Stimulated activated naive CD8-positive, alpha-beta T cell treated with anti-CD3 and anti-CD28 coated beads, Interleukin-15, amount 100 ng/mL, for 72 hours (primary cell): ENCODE measurements at regions not wholly inside any gene's neighbourhood (a gene's known extent, or its start where the extent isn't known, plus 50 kb on each side); places are given as distances from the start of the nearest gene placed in this dataset.
"Not testable (repeated sequence)": the region's sequence is repeated elsewhere in the genome, so short reads cannot be mapped to it uniquely, and the experiment has no call there.

Experiments used
- ATAC-seq: fragments of 150-1000 bp; cut with Tn5 transposase; 2 replicates; pipeline ENCODE4 v1.10.0; 2021; ENCODE audit warnings: mild to moderate bottlenecking, moderate library complexity
- DNase-seq, 2 donors: peaks; one replicate each; pipeline ENCODE4 v3.0.0; 2021 to 2022
- H3K27ac Mint-ChIP-seq, 2 donors: one replicate each; pipeline ENCODE4 v1.8.0; 2022; ENCODE audit warnings: mild to moderate bottlenecking in 2 of 2, mixed read lengths in 2 of 2, moderate library complexity in 2 of 2
- H3K27me3 Mint-ChIP-seq: one replicate; pipeline ENCODE4 v1.8.0; 2022; ENCODE audit warnings: mixed read lengths
- H3K4me1 Mint-ChIP-seq: one replicate; pipeline ENCODE4 v1.8.0; 2022; ENCODE audit warnings: mild to moderate bottlenecking, mixed read lengths
- H3K4me3 Mint-ChIP-seq, 2 donors: one replicate each; pipeline ENCODE4 v1.8.0; 2022; ENCODE audit warnings: mild to moderate bottlenecking in 2 of 2, mixed read lengths in 2 of 2, moderate library complexity in 1 of 2
- H3K9me3 Mint-ChIP-seq, 2 donors: one replicate each; pipeline ENCODE4 v1.8.0; 2022; ENCODE audit warnings: mixed read lengths in 2 of 2

GRCh38 chr4:102210806-102211205 lies 134.5 kb downstream of the SLC39A8 start:
- H3K9me3 Mint-ChIP-seq, result not testable (repeated sequence)

GRCh38 chr4:102204634-102205033 lies 140.6 kb downstream of the SLC39A8 start:
- not testable (repeated sequence) for H3K4me3 Mint-ChIP-seq, ATAC-seq, H3K9me3 Mint-ChIP-seq, H3K4me1 Mint-ChIP-seq, DNase-seq, H3K27ac Mint-ChIP-seq, H3K27me3 Mint-ChIP-seq

More at GRCh38 chr4:102210806-102211205, 134.5 kb downstream of the SLC39A8 start:
- H3K4me1 Mint-ChIP-seq, ATAC-seq, H3K4me3 Mint-ChIP-seq, H3K27me3 Mint-ChIP-seq, DNase-seq: not testable (repeated sequence)
- H3K27ac Mint-ChIP-seq, result peak overlapping the region in 1 of 2 donors; percentile 65

- no peak overlapping the region for H3K4me3 Mint-ChIP-seq
- peaks cover 8% of the 10 kb centered on the region for H3K4me1 Mint-ChIP-seq
- DNase-seq (no peak), ATAC-seq (no peak)
- no peaks in the 10 kb centered on the region for H3K9me3 Mint-ChIP-seq
- no peaks in the 10 kb centered on the region for H3K27me3 Mint-ChIP-seq
- H3K27ac Mint-ChIP-seq, result no peak overlapping the region
These were observed 149.1 kb downstream of the SLC39A8 start for GRCh38 chr4:102196221-102196620.

- no peak overlapping the region for H3K27ac Mint-ChIP-seq
These were observed 152.1 kb downstream of the SLC39A8 start for GRCh38 chr4:102193145-102193544.

GRCh38 chr4:102180046-102180445 lies 165.2 kb downstream of the SLC39A8 start:
- DNase-seq (no peak), ATAC-seq (no peak)
- H3K27me3 Mint-ChIP-seq, result no peaks in the 10 kb centered on the region
- H3K4me1 Mint-ChIP-seq, result no peaks in the 10 kb centered on the region
- no peaks in the 10 kb centered on the region for H3K9me3 Mint-ChIP-seq
- H3K27ac Mint-ChIP-seq, result no peak overlapping the region
- H3K4me3 Mint-ChIP-seq, result no peak overlapping the region

More at GRCh38 chr4:102193145-102193544, 152.1 kb downstream of the SLC39A8 start:
- Mint-ChIP-seq H3K4me1 (peaks cover 8% of the 10 kb centered on the region), H3K4me3 (no peak overlapping the region), H3K27me3 (no peaks in the 10 kb centered on the region), H3K9me3 (no peaks in the 10 kb centered on the region)
- ATAC-seq (no peak), DNase-seq (no peak)

- no peak for DNase-seq
- Mint-ChIP-seq H3K4me1 (no peaks in the 10 kb centered on the region), H3K4me3 (no peak overlapping the region), H3K27me3 (no peaks in the 10 kb centered on the region), H3K9me3 (no peaks in the 10 kb centered on the region), H3K27ac (no peak overlapping the region)
- ATAC-seq, result no peak
These were observed 170.5 kb downstream of the SLC39A8 start for GRCh38 chr4:102174719-102175189.

GRCh38 chr4:102172341-102172740 lies 172.9 kb downstream of the SLC39A8 start:
- no peak for DNase-seq

GRCh38 chr4:102170910-102171309 lies 174.4 kb downstream of the SLC39A8 start:
- no peaks in the 10 kb centered on the region for H3K4me1 Mint-ChIP-seq
- no peaks in the 10 kb centered on the region for H3K9me3 Mint-ChIP-seq
- ATAC-seq, result no peak

More at GRCh38 chr4:102172341-102172740, 172.9 kb downstream of the SLC39A8 start:
- ATAC-seq, result no peak
- no peaks in the 10 kb centered on the region for H3K4me1 Mint-ChIP-seq
- no peaks in the 10 kb centered on the region for H3K9me3 Mint-ChIP-seq
- no peak overlapping the region for H3K4me3 Mint-ChIP-seq
- no peak overlapping the region for H3K27ac Mint-ChIP-seq
- H3K27me3 Mint-ChIP-seq, result no peaks in the 10 kb centered on the region

GRCh38 chr4:102169345-102169744 lies 175.9 kb downstream of the SLC39A8 start:
- Mint-ChIP-seq H3K9me3 (no peaks in the 10 kb centered on the region), H3K4me3 (no peak overlapping the region), H3K27ac (no peak overlapping the region), H3K4me1 (no peaks in the 10 kb centered on the region), H3K27me3 (no peaks in the 10 kb centered on the region)
- DNase-seq (no peak), ATAC-seq (no peak)

More at GRCh38 chr4:102170910-102171309, 174.4 kb downstream of the SLC39A8 start:
- H3K27ac Mint-ChIP-seq, result no peak overlapping the region
- H3K27me3 Mint-ChIP-seq, result no peaks in the 10 kb centered on the region
- no peak for DNase-seq
- H3K4me3 Mint-ChIP-seq, result no peak overlapping the region

GRCh38 chr4:102168580-102168979 lies 176.7 kb downstream of the SLC39A8 start:
- H3K27ac Mint-ChIP-seq, result no peak overlapping the region
- no peaks in the 10 kb centered on the region for H3K27me3 Mint-ChIP-seq
- H3K4me3 Mint-ChIP-seq, result no peak overlapping the region
- ATAC-seq, result no peak
- DNase-seq, result no peak
- no peaks in the 10 kb centered on the region for H3K9me3 Mint-ChIP-seq
- H3K4me1 Mint-ChIP-seq, result no peaks in the 10 kb centered on the region

- Mint-ChIP-seq H3K27me3 (no peaks in the 10 kb centered on the region), H3K4me3 (no peak overlapping the region), H3K4me1 (no peaks in the 10 kb centered on the region), H3K9me3 (no peaks in the 10 kb centered on the region), H3K27ac (no peak overlapping the region)
- no peak for DNase-seq
- no peak for ATAC-seq
These were observed 179.7 kb downstream of the SLC39A8 start for GRCh38 chr4:102165584-102165983.

- Mint-ChIP-seq H3K4me3 (no peak overlapping the region), H3K4me1 (no peaks in the 10 kb centered on the region), H3K9me3 (no peaks in the 10 kb centered on the region), H3K27ac (no peak overlapping the region), H3K27me3 (no peaks in the 10 kb centered on the region)
- DNase-seq (no peak), ATAC-seq (no peak)
These were observed 181.7 kb downstream of the SLC39A8 start for GRCh38 chr4:102163404-102164140.

- ATAC-seq (no peak), DNase-seq (no peak)
- H3K4me3 Mint-ChIP-seq, result no peak overlapping the region
- no peaks in the 10 kb centered on the region for H3K4me1 Mint-ChIP-seq
- no peak overlapping the region for H3K27ac Mint-ChIP-seq
- no peaks in the 10 kb centered on the region for H3K9me3 Mint-ChIP-seq
- no peaks in the 10 kb centered on the region for H3K27me3 Mint-ChIP-seq
These were observed 187.3 kb downstream of the SLC39A8 start for GRCh38 chr4:102157984-102158383.

- ATAC-seq, result no peak
- Mint-ChIP-seq H3K4me1 (no peaks in the 10 kb centered on the region), H3K4me3 (no peak overlapping the region), H3K27me3 (no peaks in the 10 kb centered on the region), H3K9me3 (no peaks in the 10 kb centered on the region), H3K27ac (no peak overlapping the region)
- DNase-seq, result no peak
These were observed 191.9 kb downstream of the SLC39A8 start for GRCh38 chr4:102153391-102153790.

GRCh38 chr4:102151696-102152095 lies 193.6 kb downstream of the SLC39A8 start:
- H3K27me3 Mint-ChIP-seq, result no peaks in the 10 kb centered on the region
- ATAC-seq (no peak), DNase-seq (no peak)

GRCh38 chr4:102143433-102143832 lies 201.8 kb downstream of the SLC39A8 start:
- Mint-ChIP-seq H3K27me3 (peaks cover 6% of the 10 kb centered on the region), H3K4me1 (no peaks in the 10 kb centered on the region), H3K9me3 (no peaks in the 10 kb centered on the region), H3K27ac (no peak overlapping the region), H3K4me3 (no peak overlapping the region)
- DNase-seq (no peak), ATAC-seq (no peak)

More at GRCh38 chr4:102151696-102152095, 193.6 kb downstream of the SLC39A8 start:
- H3K4me1 Mint-ChIP-seq, result no peaks in the 10 kb centered on the region
- H3K4me3 Mint-ChIP-seq, result no peak overlapping the region
- H3K27ac Mint-ChIP-seq, result no peak overlapping the region
- no peaks in the 10 kb centered on the region for H3K9me3 Mint-ChIP-seq

- no peak overlapping the region for H3K4me3 Mint-ChIP-seq
These were observed 203.4 kb downstream of the SLC39A8 start for GRCh38 chr4:102141842-102142241.

More at GRCh38 chr4:102141842-102142241, 203.4 kb downstream of the SLC39A8 start:
- ATAC-seq (no peak), DNase-seq (no peak)
- no peaks in the 10 kb centered on the region for H3K9me3 Mint-ChIP-seq
- peaks cover 6% of the 10 kb centered on the region for H3K27me3 Mint-ChIP-seq
- H3K4me1 Mint-ChIP-seq, result no peaks in the 10 kb centered on the region
- no peak overlapping the region for H3K27ac Mint-ChIP-seq
